H1 (cell line): ENCODE measurements at regions not wholly inside any gene's neighbourhood (a gene's known extent, or its start where the extent isn't known, plus 50 kb on each side); places are given as distances from the start of the nearest gene placed in this dataset.
A peak's percentile ranks its signal among the peaks of the same experiment; 100 is the strongest.

Experiments
- CTCF ChIA-PET: fragments of 300-600 bp; sonication (Branson Sonifier 250); formaldehyde crosslinking; loops from one replicate; lab custom pipeline; 2021; ENCODE audit not compliant: partially characterized antibody; lab: Charles Lee
- POLR2A ChIA-PET: fragments of 300-600 bp; sonication (Branson Sonifier 250); formaldehyde crosslinking; loops from one replicate; lab custom pipeline; 2021; ENCODE audit warnings: inconsistent platforms; ENCODE audit not compliant: partially characterized antibody; lab: Charles Lee
- DNase-seq, 2 experiments: peaks; one replicate each; pipeline versions ENCODE4 v3.0.0 to v3.0.0-alpha.2; 2010 to 2022; ENCODE audit warnings: low spot score in 2 of 2, low read depth in 1 of 2, mixed read lengths in 1 of 2
- FAIRE-seq: peaks from 2 replicates; lab custom pipeline; 2011; peaks lifted over from hg19 to GRCh38; lab: Jason Lieb, UNC
- H2AFZ ChIP-seq: 2 replicates; pipeline ENCODE4 v1.8.1; 2012; ENCODE audit warnings: low read length, inconsistent platforms
- H2AK5ac ChIP-seq: 2 replicates; pipeline ENCODE4 v1.6.1; 2013; ENCODE audit warnings: low read depth, low read length
- H2BK120ac ChIP-seq: replicated peaks from 2 replicates; pipeline ENCODE3; 2013; ENCODE audit warnings: low read depth, low read length, inconsistent platforms
- H2BK12ac ChIP-seq: 2 replicates; pipeline ENCODE4 v1.6.1; 2013; ENCODE audit warnings: low read depth, low read length
- H2BK15ac ChIP-seq: 2 replicates; pipeline ENCODE4 v1.6.1; 2013; ENCODE audit warnings: low read length
- H2BK20ac ChIP-seq: 2 replicates; pipeline ENCODE4 v1.6.1; 2013; ENCODE audit warnings: low read length
- H2BK5ac ChIP-seq: 2 replicates; pipeline ENCODE4 v1.6.1; 2013; ENCODE audit warnings: low read depth, low read length
- H3K14ac ChIP-seq: 2 replicates; pipeline ENCODE4 v1.6.1; 2013; ENCODE audit warnings: inconsistent platforms; ENCODE audit not compliant: insufficient read length
- H3K18ac ChIP-seq: 2 replicates; pipeline ENCODE4 v1.6.1; 2013; ENCODE audit warnings: low read length; ENCODE audit errors: extremely low read depth
- H3K23ac ChIP-seq: 2 replicates; pipeline ENCODE4 v1.6.1; 2013; ENCODE audit warnings: inconsistent platforms; ENCODE audit not compliant: insufficient read length
- H3K23me2 ChIP-seq: 2 replicates; pipeline ENCODE4 v1.6.1; 2013; ENCODE audit warnings: low read depth, low read length
- H3K27ac ChIP-seq: 2 replicates; pipeline ENCODE4 v1.6.1; 2011; ENCODE audit warnings: low read depth, low read length, inconsistent platforms
- H3K27me3 ChIP-seq, 4 experiments: replicated peaks in 1 of 4; 1 replicate in 1 of 4; 2 replicates in 3 of 4; pipeline versions ENCODE4 v1.6.1 to v1.8.1; 2011 to 2013; ENCODE audit warnings: low read length in 3 of 4, mild to moderate bottlenecking in 3 of 4, inconsistent platforms in 2 of 4, mixed read lengths in 2 of 4, moderate library complexity in 1 of 4; ENCODE audit not compliant: control insufficient read depth in 3 of 4, insufficient read depth in 3 of 4; ENCODE audit errors: extremely low read depth in 1 of 4
- H3K36me3 ChIP-seq, 4 experiments: 2 replicates each; pipeline versions ENCODE4 v1.6.1 to v1.8.1; 2011 to 2013; ENCODE audit warnings: mild to moderate bottlenecking in 4 of 4, low read length in 3 of 4, moderate library complexity in 2 of 4, control low read depth in 1 of 4, inconsistent platforms in 1 of 4; ENCODE audit not compliant: insufficient read depth in 4 of 4, control insufficient read depth in 2 of 4
- H3K4ac ChIP-seq: replicated peaks from 2 replicates; pipeline ENCODE3; 2013; ENCODE audit warnings: low read length, low read depth, mixed read lengths, inconsistent platforms; ENCODE audit not compliant: insufficient read length
- H3K4me1 ChIP-seq, 4 experiments: replicated peaks in 1 of 4; 1 replicate in 1 of 4; 2 replicates in 3 of 4; pipeline versions ENCODE4 v1.6.1 to v1.8.1; 2011 to 2013; ENCODE audit warnings: low read length in 3 of 4, inconsistent platforms in 2 of 4, mixed read lengths in 1 of 4; ENCODE audit not compliant: insufficient read depth in 4 of 4, control insufficient read depth in 3 of 4
- H3K4me2 ChIP-seq, 2 experiments: 2 replicates each; pipeline versions ENCODE4 v1.6.1 to v1.8.1; 2011 to 2013; ENCODE audit warnings: low read depth in 2 of 2, low read length in 2 of 2, control low read depth in 1 of 2, inconsistent platforms in 1 of 2, mild to moderate bottlenecking in 1 of 2; ENCODE audit not compliant: insufficient read depth in 1 of 2
- H3K4me3 ChIP-seq, 4 experiments: fragments of 200-600, 300-600 bp in 1 of 4; sonication (generic), shearing (Covaris generic), sonication (Bioruptor Twin) in 1 of 4; 2 replicates each; pipeline versions ENCODE4 v1.5.1 to v1.8.1; 2011 to 2016; ENCODE audit warnings: low read length in 4 of 4, low read depth in 3 of 4, control low read depth in 2 of 4, inconsistent platforms in 2 of 4, mild to moderate bottlenecking in 2 of 4, mixed read lengths in 1 of 4, moderate library complexity in 1 of 4; ENCODE audit not compliant: insufficient read depth in 2 of 4; ENCODE audit errors: extremely low read depth in 1 of 4
- H3K56ac ChIP-seq: replicated peaks from 2 replicates; pipeline ENCODE3; 2013; ENCODE audit warnings: low read depth, mild to moderate bottlenecking, mixed read lengths, low read length, inconsistent platforms; ENCODE audit not compliant: insufficient read length
- H3K79me1 ChIP-seq: 2 replicates; pipeline ENCODE4 v1.6.1; 2013; ENCODE audit warnings: low read depth, low read length, control low read depth
- H3K79me2 ChIP-seq, 2 experiments: 2 replicates each; pipeline versions ENCODE4 v1.6.1 to v1.8.1; 2012 to 2013; ENCODE audit warnings: low read length in 2 of 2, mild to moderate bottlenecking in 2 of 2, inconsistent platforms in 1 of 2; ENCODE audit not compliant: insufficient read depth in 2 of 2, control insufficient read depth in 1 of 2
- H3K9ac ChIP-seq, 4 experiments: replicated peaks in 1 of 4; 1 replicate in 1 of 4; 2 replicates in 3 of 4; pipeline versions ENCODE4 v1.6.1 to v1.8.1; 2011 to 2013; ENCODE audit warnings: low read depth in 3 of 4, low read length in 3 of 4, control low read depth in 2 of 4, mild to moderate bottlenecking in 2 of 4, moderate library complexity in 2 of 4, inconsistent platforms in 1 of 4; ENCODE audit errors: extremely low read depth in 1 of 4
- H3K9me3 ChIP-seq, 2 experiments: 2 replicates each; pipeline versions ENCODE4 v1.6.1 to v1.8.1; 2012 to 2013; ENCODE audit warnings: mild to moderate bottlenecking in 2 of 2, moderate library complexity in 2 of 2, control low read depth in 1 of 2, inconsistent platforms in 1 of 2, low read depth in 1 of 2, low read length in 1 of 2, mixed read lengths in 1 of 2; ENCODE audit not compliant: insufficient read depth in 2 of 2
- H4K20me1 ChIP-seq, 2 experiments: replicated peaks in 1 of 2; 2 replicates each; pipeline versions ENCODE3 to v1.8.1; 2011 to 2013; ENCODE audit warnings: inconsistent platforms in 2 of 2, low read length in 2 of 2, mild to moderate bottlenecking in 1 of 2; ENCODE audit not compliant: insufficient read depth in 2 of 2, control insufficient read depth in 1 of 2
- H4K5ac ChIP-seq: 2 replicates; pipeline ENCODE4 v1.6.1; 2013; ENCODE audit warnings: low read length, low read depth, mixed read lengths, inconsistent platforms; ENCODE audit not compliant: insufficient read length
- H4K8ac ChIP-seq: 2 replicates; pipeline ENCODE4 v1.8.0; 2013; ENCODE audit warnings: mild to moderate bottlenecking, moderate library complexity, low read length, inconsistent platforms; ENCODE audit not compliant: insufficient read depth; ENCODE audit errors: extremely low read depth
- H4K91ac ChIP-seq: replicated peaks from 2 replicates; pipeline ENCODE3; 2013; ENCODE audit warnings: low read length, mixed read lengths, inconsistent platforms; ENCODE audit not compliant: insufficient read length
- ATF3 ChIP-seq: IDR thresholded peaks from 2 replicates; pipeline ENCODE4 v1.6.1; 2011; ENCODE audit warnings: low read depth, mild to moderate bottlenecking, low read length; ENCODE audit not compliant: insufficient read depth
- BRCA1 ChIP-seq: IDR thresholded peaks from 2 replicates; pipeline ENCODE4 v1.6.1; 2012; ENCODE audit warnings: low read depth, low read length, improper control_type of control experiment
- E2F6 ChIP-seq: IDR thresholded peaks from 2 replicates; pipeline ENCODE4 v1.6.1; 2012; ENCODE audit warnings: inconsistent platforms
- EZH2 ChIP-seq: fragments of 200-600 bp; sonication (generic); IDR thresholded peaks from 2 replicates; pipeline ENCODE4 v1.7.1; 2012; ENCODE audit warnings: low read depth, mild to moderate bottlenecking, moderate library complexity, low read length, inconsistent platforms; ENCODE audit not compliant: severe bottlenecking
- FOSL1 ChIP-seq: IDR thresholded peaks from 2 replicates; pipeline ENCODE4 v1.6.1; 2011; ENCODE audit warnings: mild to moderate bottlenecking, low read depth, low read length, moderate library complexity; ENCODE audit not compliant: insufficient read depth
- GTF2F1 ChIP-seq: IDR thresholded peaks from 2 replicates; pipeline ENCODE4 v1.6.1; 2012; ENCODE audit warnings: low read depth, low read length, improper control_type of control experiment, borderline replicate concordance
- RBBP5 ChIP-seq: IDR thresholded peaks from 2 replicates; pipeline ENCODE4 v1.7.1; 2012; ENCODE audit warnings: low read depth, mild to moderate bottlenecking, inconsistent platforms, low read length, moderate library complexity, borderline replicate concordance
- SP1 ChIP-seq: IDR thresholded peaks from 2 replicates; pipeline ENCODE4 v1.6.1; 2011; ENCODE audit warnings: low read depth, low read length
- TAF7 ChIP-seq: optimal IDR thresholded peaks from 2 replicates; pipeline ENCODE3; 2011; ENCODE audit warnings: low read depth, mild to moderate bottlenecking, inconsistent platforms, low read length, moderate library complexity, borderline replicate concordance
- YY1 ChIP-seq: IDR thresholded peaks from 2 replicates; pipeline ENCODE4 v1.6.1; 2011; ENCODE audit warnings: low read depth, mild to moderate bottlenecking, low read length
- WGBS, 2 experiments: shearing (Covaris generic) in 1 of 2; methylation state at CpG; one replicate each; pipeline versions ENCODE4 v1.1.6 to v1.1.7; 2013 to 2015; ENCODE audit warnings: low lambda C conversion rate in 2 of 2, mixed read lengths in 2 of 2, inconsistent platforms in 1 of 2, low coverage in 1 of 2, missing lambda C conversion rate in 1 of 2; ENCODE audit not compliant: insufficient replicate concordance in 2 of 2, insufficient coverage in 1 of 2, insufficient read length in 1 of 2; ENCODE audit errors: extremely low coverage in 1 of 2, missing lambda C conversion rate in 1 of 2; 5-methylcytosine and 5-hydroxymethylcytosine counted together

GRCh38 chr21:36532769-36533467 is 53.0 kb upstream of the CLDN14 start:
- no peak for FAIRE-seq
- H3K4me2 ChIP-seq: no peak overlapping the region
- 91% methylated on average over 14 of the region's 15 CpGs; no CpG with 5 or more reads in 1 of the 2 experiments for WGBS, 2 experiments
- TF ChIP-seq YY1: no peak
- TF ChIP-seq ATF3: no peak
- TF ChIP-seq TAF7: no peak
- TF ChIP-seq FOSL1: no peak
- TF ChIP-seq GTF2F1: no peak
- no peak for TF ChIP-seq E2F6
- TF ChIP-seq RBBP5: no peak
- no peak for TF ChIP-seq EZH2
- TF ChIP-seq SP1: no peak
- TF ChIP-seq BRCA1: no peak

More at GRCh38 chr21:36532769-36533467, 53.0 kb upstream of the CLDN14 start:
- no peaks in the 10 kb centered on the region for H3K79me1 ChIP-seq
- H2BK120ac ChIP-seq: no peak overlapping the region
- no peak overlapping the region for H2BK20ac ChIP-seq
- no peaks in the 10 kb centered on the region for H3K23me2 ChIP-seq
- H2AFZ ChIP-seq: no peak overlapping the region
- POLR2A ChIA-PET: no interaction called here
- H4K5ac ChIP-seq: no peak overlapping the region
- no peaks in the 10 kb centered on the region for H3K9me3 ChIP-seq
- H3K23ac ChIP-seq: no peak overlapping the region
- H3K27me3 ChIP-seq: no peaks in the 10 kb centered on the region
- no peak overlapping the region for H3K27ac ChIP-seq
- no peaks in the 10 kb centered on the region for H3K79me2 ChIP-seq
- no peak overlapping the region for H3K14ac ChIP-seq
- peaks cover 0 to 7% (median 0%) of the 10 kb centered on the region in 4 experiments; a peak in 2 of 7 replicates for H3K4me1 ChIP-seq
- no peak overlapping the region for H3K56ac ChIP-seq
- no peak overlapping the region for H2BK12ac ChIP-seq
- no peak overlapping the region for H3K18ac ChIP-seq
- H2AK5ac ChIP-seq: peak overlapping the region; percentile 75; the same call in 1 of the 2 replicates
- no peak for DNase-seq
- no peak overlapping the region for H2BK15ac ChIP-seq
- CTCF ChIA-PET: interaction anchor here (0.9 to 1.4 kb wide), 5 partner anchors 9 to 111 kb away, joined by 3 to 5 read pairs (median 3); no protein-coding TSS in a partner anchor
- H3K36me3 ChIP-seq: no peaks in the 10 kb centered on the region; a peak in 1 of 8 replicates
- H2BK5ac ChIP-seq: no peak overlapping the region
- no peak overlapping the region for H4K8ac ChIP-seq
- H3K4me3 ChIP-seq: no peak overlapping the region
- H4K20me1 ChIP-seq: no peaks in the 10 kb centered on the region
- no peak overlapping the region for H4K91ac ChIP-seq
- no peak overlapping the region for H3K4ac ChIP-seq
- peak overlapping the region in 1 of 4 experiments; percentile 13; a peak in 1 of 7 replicates for H3K9ac ChIP-seq
